Stimulated activated effector memory CD8-positive, alpha-beta T cell treated with anti-CD3 and anti-CD28 coated beads, Interleukin-12 subunit alpha, Interleukin-12 subunit beta, amount 100 ng/mL, for 72 hours (primary cell): ENCODE measurements at regions not wholly inside any gene's neighbourhood (a gene's known extent, or its start where the extent isn't known, plus 50 kb on each side); places are given as distances from the start of the nearest gene placed in this dataset.
"Not testable (repeated sequence)": the region's sequence is repeated elsewhere in the genome, so short reads cannot be mapped to it uniquely, and the experiment has no call there.

Source experiments
- ATAC-seq: fragments of 150-1000 bp; cut with Tn5 transposase; 2 replicates; pipeline ENCODE4 v1.10.0; 2021
- DNase-seq, 2 donors: peaks; one replicate each; pipeline ENCODE4 v3.0.0; 2021 to 2022; ENCODE audit warnings: low spot score in 2 of 2
- H3K27ac Mint-ChIP-seq: one replicate; pipeline ENCODE4 v1.8.0; 2022; ENCODE audit warnings: mild to moderate bottlenecking, mixed read lengths
- H3K36me3 Mint-ChIP-seq: one replicate; pipeline ENCODE4 v1.8.0; 2022; ENCODE audit warnings: mild to moderate bottlenecking, mixed read lengths
- H3K4me1 Mint-ChIP-seq: one replicate; pipeline ENCODE4 v1.8.0; 2022; ENCODE audit warnings: mixed read lengths
- H3K4me3 Mint-ChIP-seq: one replicate; pipeline ENCODE4 v1.8.0; 2022; ENCODE audit warnings: mild to moderate bottlenecking, mixed read lengths
- H3K9me3 Mint-ChIP-seq: one replicate; pipeline ENCODE4 v1.8.0; 2022; ENCODE audit warnings: mixed read lengths

GRCh38 chr2:228599781-228600180, 418.3 kb upstream of the SPHKAP start:
- no peaks in the 10 kb centered on the region for H3K4me1 Mint-ChIP-seq
- H3K4me3 Mint-ChIP-seq, result no peak overlapping the region
- no peak for DNase-seq
- H3K9me3 Mint-ChIP-seq, result peaks cover 11% of the 10 kb centered on the region
- no peak overlapping the region for H3K27ac Mint-ChIP-seq
- no peak for ATAC-seq
- no peaks in the 10 kb centered on the region for H3K36me3 Mint-ChIP-seq

GRCh38 chr2:228599297-228599696, 417.8 kb upstream of the SPHKAP start:
- ATAC-seq, result no peak
- Mint-ChIP-seq H3K27ac (no peak overlapping the region), H3K4me3 (no peak overlapping the region), H3K36me3 (no peaks in the 10 kb centered on the region), H3K9me3 (peaks cover 11% of the 10 kb centered on the region), H3K4me1 (no peaks in the 10 kb centered on the region)
- no peak for DNase-seq

- no peak overlapping the region for H3K27ac Mint-ChIP-seq
- peaks cover 8% of the 10 kb centered on the region for H3K9me3 Mint-ChIP-seq
- H3K4me3 Mint-ChIP-seq, result no peak overlapping the region
- DNase-seq (no peak), ATAC-seq (no peak)
- H3K36me3 Mint-ChIP-seq, result no peaks in the 10 kb centered on the region
- no peaks in the 10 kb centered on the region for H3K4me1 Mint-ChIP-seq
Measured at GRCh38 chr2:228597032-228597431, 415.5 kb upstream of the SPHKAP start.

GRCh38 chr2:228594012-228594411, 412.5 kb upstream of the SPHKAP start:
- no peak for ATAC-seq
- peaks cover 8% of the 10 kb centered on the region for H3K9me3 Mint-ChIP-seq

GRCh38 chr2:228592925-228593324, 411.4 kb upstream of the SPHKAP start:
- no peak for ATAC-seq
- Mint-ChIP-seq H3K9me3 (peaks cover 13% of the 10 kb centered on the region), H3K4me3 (no peak overlapping the region), H3K27ac (no peak overlapping the region), H3K4me1 (no peaks in the 10 kb centered on the region), H3K36me3 (no peaks in the 10 kb centered on the region)
- DNase-seq, result no peak

More at GRCh38 chr2:228594012-228594411, 412.5 kb upstream of the SPHKAP start:
- Mint-ChIP-seq H3K4me1 (no peaks in the 10 kb centered on the region), H3K36me3 (no peaks in the 10 kb centered on the region), H3K27ac (no peak overlapping the region), H3K4me3 (no peak overlapping the region)
- DNase-seq, result no peak

- DNase-seq (no peak), ATAC-seq (no peak)
- no peak overlapping the region for H3K27ac Mint-ChIP-seq
- no peak overlapping the region for H3K4me3 Mint-ChIP-seq
- H3K9me3 Mint-ChIP-seq, result peaks cover 13% of the 10 kb centered on the region
- H3K4me1 Mint-ChIP-seq, result no peaks in the 10 kb centered on the region
- H3K36me3 Mint-ChIP-seq, result no peaks in the 10 kb centered on the region
Measured at GRCh38 chr2:228590681-228591080, 409.2 kb upstream of the SPHKAP start.

- Mint-ChIP-seq H3K4me3 (no peak overlapping the region), H3K9me3 (peaks cover 17% of the 10 kb centered on the region), H3K36me3 (no peaks in the 10 kb centered on the region), H3K27ac (no peak overlapping the region), H3K4me1 (no peaks in the 10 kb centered on the region)
- DNase-seq (no peak), ATAC-seq (no peak)
Measured at GRCh38 chr2:228589115-228589514, 407.6 kb upstream of the SPHKAP start.

- ATAC-seq (no peak), DNase-seq (no peak)
- Mint-ChIP-seq H3K4me1 (no peaks in the 10 kb centered on the region), H3K9me3 (peaks cover 18% of the 10 kb centered on the region), H3K36me3 (no peaks in the 10 kb centered on the region), H3K4me3 (no peak overlapping the region), H3K27ac (no peak overlapping the region)
Measured at GRCh38 chr2:228581731-228582130, 400.2 kb upstream of the SPHKAP start.

GRCh38 chr2:228575897-228576296, 394.4 kb upstream of the SPHKAP start:
- ATAC-seq, result no peak
- no peaks in the 10 kb centered on the region for H3K4me1 Mint-ChIP-seq
- no peak for DNase-seq
- H3K9me3 Mint-ChIP-seq, result peaks cover 18% of the 10 kb centered on the region
- no peak overlapping the region for H3K27ac Mint-ChIP-seq
- no peak overlapping the region for H3K4me3 Mint-ChIP-seq
- H3K36me3 Mint-ChIP-seq, result no peaks in the 10 kb centered on the region

- not testable (repeated sequence) for H3K4me1 Mint-ChIP-seq
- peaks cover 10% of the 10 kb centered on the region for H3K9me3 Mint-ChIP-seq
Measured at GRCh38 chr2:228568275-228568674, 386.8 kb upstream of the SPHKAP start.

GRCh38 chr2:228561816-228562215, 380.3 kb upstream of the SPHKAP start:
- ATAC-seq (no peak), DNase-seq (no peak)
- Mint-ChIP-seq H3K36me3 (no peaks in the 10 kb centered on the region), H3K27ac (no peak overlapping the region), H3K9me3 (peaks cover 14% of the 10 kb centered on the region), H3K4me3 (no peak overlapping the region), H3K4me1 (no peaks in the 10 kb centered on the region)

More at GRCh38 chr2:228568275-228568674, 386.8 kb upstream of the SPHKAP start:
- H3K27ac Mint-ChIP-seq, ATAC-seq, DNase-seq, H3K36me3 Mint-ChIP-seq, H3K4me3 Mint-ChIP-seq: not testable (repeated sequence)

GRCh38 chr2:228559774-228560415, 378.4 kb upstream of the SPHKAP start:
- H3K4me1 Mint-ChIP-seq, result no peaks in the 10 kb centered on the region
- DNase-seq, result no peak
- H3K9me3 Mint-ChIP-seq, result peaks cover 12% of the 10 kb centered on the region
- H3K27ac Mint-ChIP-seq, result no peak overlapping the region
- no peaks in the 10 kb centered on the region for H3K36me3 Mint-ChIP-seq
- no peak for ATAC-seq
- H3K4me3 Mint-ChIP-seq, result no peak overlapping the region

GRCh38 chr2:228556717-228557116, 375.2 kb upstream of the SPHKAP start:
- Mint-ChIP-seq H3K9me3 (peaks cover 7% of the 10 kb centered on the region), H3K4me3 (no peak overlapping the region), H3K36me3 (no peaks in the 10 kb centered on the region), H3K27ac (no peak overlapping the region), H3K4me1 (no peaks in the 10 kb centered on the region)
- ATAC-seq (no peak), DNase-seq (no peak)

GRCh38 chr2:228549441-228550007, 368.0 kb upstream of the SPHKAP start:
- Mint-ChIP-seq H3K9me3 (peaks cover 4% of the 10 kb centered on the region), H3K36me3 (no peaks in the 10 kb centered on the region), H3K4me1 (no peaks in the 10 kb centered on the region), H3K4me3 (no peak overlapping the region), H3K27ac (no peak overlapping the region)
- ATAC-seq, result no peak
- DNase-seq, result no peak

- H3K27ac Mint-ChIP-seq, result no peak overlapping the region
- no peaks in the 10 kb centered on the region for H3K4me1 Mint-ChIP-seq
- no peaks in the 10 kb centered on the region for H3K36me3 Mint-ChIP-seq
- peaks cover 4% of the 10 kb centered on the region for H3K9me3 Mint-ChIP-seq
- DNase-seq (no peak), ATAC-seq (no peak)
- no peak overlapping the region for H3K4me3 Mint-ChIP-seq
Measured at GRCh38 chr2:228548230-228548629, 366.7 kb upstream of the SPHKAP start.

- H3K9me3 Mint-ChIP-seq, result peaks cover 7% of the 10 kb centered on the region
- no peaks in the 10 kb centered on the region for H3K4me1 Mint-ChIP-seq
- no peaks in the 10 kb centered on the region for H3K36me3 Mint-ChIP-seq
- ATAC-seq, result no peak
- no peak overlapping the region for H3K27ac Mint-ChIP-seq
- DNase-seq, result no peak
- no peak overlapping the region for H3K4me3 Mint-ChIP-seq
Measured at GRCh38 chr2:228545748-228546145, 364.3 kb upstream of the SPHKAP start.
